HG03521 (cell line): ENCODE measurements at regions not wholly inside any gene's neighbourhood (a gene's known extent, or its start where the extent isn't known, plus 50 kb on each side); places are given as distances from the start of the nearest gene placed in this dataset.

ENCODE experiments used
- ATAC-seq: cut with Tn5 transposase; IDR thresholded peaks from one replicate; pipeline ENCODE4 v1.9.1; 2021; ENCODE audit warnings: mild to moderate bottlenecking, moderate library complexity; ENCODE audit not compliant: unreplicated experiment

DNA sequence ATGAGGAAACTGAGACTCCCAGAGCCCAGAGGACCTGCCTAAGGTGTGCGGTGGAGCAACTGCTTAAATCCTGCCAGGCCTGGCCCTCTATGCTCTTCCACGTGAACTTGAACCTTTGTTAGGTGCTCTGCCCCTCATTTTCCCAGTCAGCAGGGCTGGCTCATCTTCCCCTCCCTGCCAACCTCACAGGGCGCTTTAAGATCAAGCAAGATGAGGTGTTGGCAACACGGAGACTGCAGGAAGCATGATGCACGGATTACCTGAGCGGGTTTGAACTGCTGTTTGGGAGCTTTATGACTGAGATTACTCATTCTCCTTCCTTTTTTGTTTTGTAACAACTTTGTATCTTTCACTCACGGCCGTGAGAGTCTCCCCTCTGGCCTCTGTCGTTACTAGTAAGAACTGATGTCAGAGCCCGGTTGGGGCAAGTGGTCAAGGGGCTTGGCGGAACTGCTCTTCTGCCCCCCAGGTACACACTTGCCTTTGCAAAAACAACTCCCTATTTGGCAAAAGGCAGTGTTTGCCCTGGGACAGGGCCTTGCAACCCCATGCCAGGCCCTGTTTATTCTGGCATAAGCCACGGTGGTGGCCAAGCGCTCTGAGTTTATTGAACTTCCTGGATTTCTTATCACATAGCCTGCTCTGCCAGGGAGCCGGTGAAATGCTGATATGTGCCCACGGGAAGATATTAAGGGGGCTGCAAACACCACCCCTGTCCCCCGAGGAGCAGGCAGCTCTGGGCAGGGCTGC, 127.8 kb downstream of the INHBB start:
- no peak for ATAC-seq

- no peak for ATAC-seq
These were observed 128.6 kb downstream of the INHBB start for GRCh38 chr2:120474486-120474885.

DNA sequence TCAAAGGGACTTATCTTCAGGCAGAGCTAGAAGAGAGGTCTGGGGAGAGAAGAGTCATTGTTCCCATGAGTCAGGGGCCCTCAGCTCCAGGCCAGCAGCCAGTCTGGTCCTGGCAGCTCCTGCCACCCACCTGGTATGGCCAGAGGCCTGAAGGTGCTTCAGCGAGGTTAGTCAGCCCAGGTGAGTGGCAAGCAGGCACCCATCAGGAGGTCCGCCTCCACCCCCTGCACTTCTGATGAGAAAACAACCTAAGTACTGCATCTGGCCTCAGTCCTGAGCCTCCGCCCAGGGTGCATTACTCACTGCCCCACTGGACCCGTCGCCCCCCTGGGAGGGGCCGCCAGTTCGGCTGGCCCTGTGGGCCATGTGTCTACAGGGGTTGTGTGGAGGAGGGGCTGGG, 130.2 kb downstream of the INHBB start:
- no peak for ATAC-seq

DNA sequence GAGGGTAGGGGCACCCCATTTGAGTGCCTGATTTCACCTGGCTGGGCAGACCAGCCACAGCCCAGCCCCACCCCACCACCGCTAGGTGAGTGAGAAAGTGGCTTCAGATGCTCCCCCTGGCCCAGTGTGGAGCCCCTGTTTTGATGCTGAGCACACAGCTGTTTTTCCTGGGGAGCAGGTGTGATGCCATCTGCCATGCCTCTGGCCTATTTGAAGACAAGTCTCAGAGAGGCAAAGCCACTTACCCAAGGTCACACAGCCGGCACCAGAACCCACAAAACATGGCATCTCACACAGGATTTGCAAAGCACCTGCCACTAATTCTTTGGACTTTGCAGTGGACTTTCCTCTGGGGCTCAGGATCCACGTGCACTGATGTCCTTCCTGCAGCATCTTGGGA, 131.3 kb downstream of the INHBB start:
- ATAC-seq, result no peak

DNA sequence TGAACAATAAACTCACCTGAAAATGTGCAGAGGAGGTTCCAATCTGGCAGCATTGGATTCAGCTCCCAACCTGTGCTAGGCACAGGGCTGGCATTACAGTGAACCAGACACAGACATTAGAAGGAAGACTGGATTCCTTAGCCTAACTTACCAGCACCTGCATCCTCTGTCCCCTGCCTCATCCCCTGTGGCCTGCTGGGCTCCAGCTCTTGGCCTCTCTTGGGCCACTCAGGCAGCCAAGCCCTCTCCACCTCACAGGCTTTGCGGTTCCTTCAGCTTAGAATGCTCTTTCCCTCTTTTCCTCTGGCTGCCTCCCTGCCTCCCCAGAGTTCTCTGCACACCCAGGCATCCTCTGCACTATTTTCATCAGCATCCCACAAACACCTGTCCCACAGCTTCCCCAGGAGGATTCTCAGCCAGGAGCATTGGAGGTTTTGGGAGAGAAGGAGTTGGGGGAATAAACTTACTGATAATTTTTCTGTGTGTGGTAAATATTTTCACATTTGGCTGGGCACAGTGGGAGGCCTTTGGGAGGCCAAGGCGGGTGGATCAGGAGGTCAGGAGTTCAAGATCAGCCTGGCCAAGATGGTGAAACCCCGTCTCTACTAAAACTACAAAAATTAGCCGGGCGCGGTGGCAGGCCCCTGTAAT, 132.0 kb downstream of the INHBB start:
- no peak for ATAC-seq

GRCh38 chr2:120480346-120480902, 134.5 kb downstream of the INHBB start:
- no peak for ATAC-seq

DNA sequence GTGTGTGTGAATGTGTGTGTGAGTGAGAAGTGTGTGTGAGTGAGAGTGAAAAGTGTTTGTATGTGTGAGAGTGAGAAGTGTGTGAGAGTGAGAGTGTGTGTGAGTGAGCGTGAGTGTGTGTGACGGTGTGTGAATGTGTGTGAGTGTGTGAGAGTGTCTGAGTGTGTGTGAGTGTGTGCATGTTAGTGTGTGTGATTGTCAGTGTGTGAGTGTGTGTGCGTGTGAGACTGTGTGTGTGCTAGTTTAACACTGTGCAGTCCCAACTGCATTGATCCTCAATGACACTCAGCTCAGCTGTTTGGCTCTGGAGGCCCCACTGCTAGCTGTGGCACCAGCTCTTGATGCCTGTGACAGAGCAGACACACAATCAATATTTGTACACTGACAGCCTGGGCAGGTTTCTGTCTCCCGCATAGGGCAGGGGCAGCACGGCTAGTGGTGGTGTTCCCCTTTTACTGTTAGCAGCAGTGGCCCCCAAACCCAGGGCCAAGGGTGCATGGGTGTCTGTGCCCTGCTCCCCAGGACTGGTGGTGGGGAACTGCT, 135.0 kb downstream of the INHBB start:
- no peak for ATAC-seq

GRCh38 chr2:120481446-120482194, 135.7 kb downstream of the INHBB start:
- no peak for ATAC-seq

GRCh38 chr2:120482334-120482733, 136.4 kb downstream of the INHBB start:
- ATAC-seq, result no peak

DNA sequence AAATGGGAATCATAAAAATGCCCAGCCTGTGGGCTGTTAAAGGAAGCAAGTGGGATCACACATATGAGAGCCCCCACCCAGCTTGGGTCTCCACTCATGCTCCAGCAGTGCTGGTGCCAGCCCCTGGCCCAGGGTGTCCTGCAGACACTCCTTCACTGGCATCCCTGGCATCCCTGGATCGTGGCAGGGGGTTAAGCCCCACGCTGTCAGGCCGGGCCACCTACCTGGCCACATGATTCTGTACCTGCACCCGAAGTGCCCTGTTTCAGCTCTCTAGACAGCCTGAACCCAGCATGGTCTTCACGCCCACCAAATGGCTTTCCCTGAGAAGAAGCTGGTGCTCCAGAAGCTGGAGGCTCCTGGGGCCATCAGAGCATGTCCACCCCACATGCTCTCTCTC, 137.4 kb downstream of the INHBB start:
- ATAC-seq, result no peak

- no peak for ATAC-seq
These were observed 139.2 kb downstream of the INHBB start for GRCh38 chr2:120485096-120485495.

DNA sequence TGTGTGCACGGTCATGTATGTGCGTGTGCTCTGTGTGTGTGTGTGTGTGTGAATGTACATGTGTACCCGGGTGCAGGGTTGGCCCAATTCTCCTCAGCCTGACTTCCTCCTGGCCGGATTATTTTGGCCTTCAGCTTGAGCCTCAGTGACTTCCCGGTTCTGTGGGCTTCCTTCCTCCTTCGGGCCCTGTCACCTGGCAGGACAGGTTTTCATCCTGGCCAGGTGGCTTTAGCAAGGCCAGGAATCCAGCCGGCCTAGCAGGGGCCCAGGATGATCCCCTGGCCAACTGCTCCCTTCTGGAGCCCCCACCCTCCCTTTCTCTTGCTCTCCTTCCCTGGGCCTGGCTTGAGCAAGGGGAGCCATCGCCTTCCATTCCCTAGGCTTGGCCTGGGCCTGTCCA, 140.5 kb downstream of the INHBB start:
- ATAC-seq, result no peak

DNA sequence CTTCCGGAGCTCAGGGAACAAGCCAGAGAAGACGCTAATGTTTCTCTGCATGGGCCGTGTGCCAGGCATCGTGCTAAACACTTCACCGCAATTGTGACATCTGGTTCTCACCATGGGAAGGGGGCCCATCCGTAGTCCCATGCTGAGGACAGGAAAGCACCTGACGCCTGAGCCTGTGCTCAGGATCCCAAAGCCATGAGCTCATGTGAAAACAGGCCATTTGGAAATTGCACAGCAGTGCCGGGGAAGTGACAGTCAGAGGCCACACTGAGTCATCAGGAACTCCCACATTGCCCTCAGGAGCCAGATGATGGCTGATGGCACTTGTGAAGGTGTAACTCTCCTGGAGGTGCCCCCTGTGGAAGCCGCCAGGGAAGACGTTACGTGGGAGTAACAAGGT, 141.0 kb downstream of the INHBB start:
- ATAC-seq, result no peak

DNA sequence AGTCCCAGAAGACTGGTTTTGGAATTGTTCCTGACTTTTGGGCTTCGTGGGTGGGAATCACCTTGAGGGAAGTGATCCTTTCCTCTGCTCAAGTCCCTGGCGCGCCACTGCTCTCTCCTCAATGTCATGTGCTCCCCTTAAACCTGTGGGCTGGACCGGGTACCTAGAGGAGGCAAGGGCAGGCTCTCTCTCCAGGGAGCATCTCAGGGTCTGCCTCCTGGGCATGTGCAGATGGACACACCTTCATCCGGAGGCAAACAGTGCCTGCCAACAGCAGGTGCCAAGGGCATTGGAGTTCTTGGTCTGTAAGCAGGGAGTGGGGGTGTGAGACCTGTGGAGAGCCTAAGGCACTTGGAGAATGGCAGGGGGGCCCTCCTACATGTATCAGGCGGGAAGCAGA, 142.6 kb downstream of the INHBB start:
- ATAC-seq, result no peak

GRCh38 chr2:120489023-120489422, 143.1 kb downstream of the INHBB start:
- ATAC-seq, result no peak

DNA sequence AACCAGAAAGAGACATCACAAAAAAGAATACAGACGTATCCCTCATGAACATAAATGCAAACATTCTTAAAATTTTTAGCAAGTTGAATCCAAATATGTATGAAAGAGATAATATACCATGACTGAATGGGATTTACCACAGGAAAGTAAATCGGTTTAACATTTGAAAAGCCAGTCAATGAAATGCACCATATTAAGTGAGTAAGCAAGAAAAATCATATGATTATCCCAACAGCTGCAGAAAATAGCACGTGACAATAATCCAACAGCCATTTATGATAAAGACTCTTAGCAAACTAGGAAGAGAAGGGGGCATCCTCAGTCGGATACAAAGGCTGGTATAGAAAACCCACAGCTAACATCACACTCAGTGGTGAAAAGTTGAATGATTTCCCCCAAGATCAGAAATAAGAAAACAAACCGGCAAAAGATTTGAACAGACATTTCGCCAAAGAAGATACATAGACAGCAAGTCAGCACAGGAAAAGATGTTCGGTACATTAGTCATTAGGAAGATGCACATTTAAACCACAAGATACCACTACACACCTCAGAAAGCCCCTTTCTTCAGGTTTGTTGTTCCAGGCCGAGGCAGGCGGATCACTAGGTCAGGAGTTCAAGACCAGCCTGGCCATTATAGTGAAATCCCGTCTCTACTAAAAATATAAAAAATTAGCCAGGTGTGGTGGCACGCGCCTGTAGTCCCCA, 144.3 kb downstream of the INHBB start:
- ATAC-seq, result no peak

GRCh38 chr2:120491111-120491625, 145.2 kb downstream of the INHBB start:
- no peak for ATAC-seq

GRCh38 chr2:120493231-120493630, 147.3 kb downstream of the INHBB start:
- no peak for ATAC-seq

DNA sequence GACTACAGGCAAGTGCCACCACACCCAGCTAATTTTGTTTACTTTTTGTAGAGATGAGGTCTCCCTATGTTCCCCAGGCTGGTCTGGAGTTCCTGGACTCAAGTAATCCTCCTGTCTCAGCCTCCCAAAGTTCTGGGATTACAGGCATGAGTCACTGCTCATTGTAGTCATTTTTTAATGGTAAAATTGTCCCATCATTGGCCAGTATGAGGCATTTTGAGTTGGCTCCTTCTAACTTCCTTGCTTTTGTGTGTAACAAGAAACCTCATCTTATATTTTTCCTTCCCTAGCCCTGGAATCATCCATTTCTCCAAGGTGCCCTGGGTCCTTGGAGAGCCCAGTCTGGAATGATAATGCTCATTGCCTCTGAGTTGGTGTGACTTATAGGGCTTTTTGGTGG, 148.5 kb downstream of the INHBB start:
- no peak for ATAC-seq

GRCh38 chr2:120495586-120495985, 149.7 kb downstream of the INHBB start:
- no peak for ATAC-seq

GRCh38 chr2:120496235-120496634, 150.3 kb downstream of the INHBB start:
- no peak for ATAC-seq
